GM21619 (cell line): ENCODE measurements at regions not wholly inside any gene's neighbourhood (a gene's known extent, or its start where the extent isn't known, plus 50 kb on each side); places are given as distances from the start of the nearest gene placed in this dataset.
"Not testable (repeated sequence)": the region's sequence is repeated elsewhere in the genome, so short reads cannot be mapped to it uniquely, and the experiment has no call there.

ENCODE experiments used
- ATAC-seq: cut with Tn5 transposase; IDR thresholded peaks from one replicate; pipeline ENCODE4 v1.9.1; 2021; ENCODE audit not compliant: unreplicated experiment

- no peak for ATAC-seq
Observed at GRCh38 chr2:117621326-117621725, 193.2 kb upstream of the DDX18 start.

GRCh38 chr2:117623175-117623574 lies 191.3 kb upstream of the DDX18 start:
- ATAC-seq: not testable (repeated sequence)

GRCh38 chr2:117631152-117631945 lies 183.1 kb upstream of the DDX18 start:
- no peak for ATAC-seq

- ATAC-seq: no peak
Observed at GRCh38 chr2:117635481-117635880, 179.0 kb upstream of the DDX18 start.

GRCh38 chr2:117639401-117639800 lies 175.1 kb upstream of the DDX18 start:
- ATAC-seq: no peak

GRCh38 chr2:117644403-117644802 lies 170.1 kb upstream of the DDX18 start:
- ATAC-seq: no peak

- ATAC-seq: no peak
Observed at GRCh38 chr2:117645458-117645857, 169.0 kb upstream of the DDX18 start.

- no peak for ATAC-seq
Observed at GRCh38 chr2:117646099-117646498, 168.4 kb upstream of the DDX18 start.

- no peak for ATAC-seq
Observed at GRCh38 chr2:117646872-117647271, 167.6 kb upstream of the DDX18 start.

- no peak for ATAC-seq
Observed at GRCh38 chr2:117656546-117656945, 157.9 kb upstream of the DDX18 start.

- ATAC-seq: no peak
Observed at GRCh38 chr2:117661619-117662018, 152.9 kb upstream of the DDX18 start.

- no peak for ATAC-seq
Observed at GRCh38 chr2:117674172-117674571, 140.3 kb upstream of the DDX18 start.

- ATAC-seq: no peak
Observed at GRCh38 chr2:117679952-117680351, 134.5 kb upstream of the DDX18 start.

GRCh38 chr2:117684919-117685318 lies 129.6 kb upstream of the DDX18 start:
- no peak for ATAC-seq

- ATAC-seq: peak; percentile 99
Observed at GRCh38 chr2:117686699-117687098, 127.8 kb upstream of the DDX18 start.

- no peak for ATAC-seq
Observed at GRCh38 chr2:117691595-117691994, 122.9 kb upstream of the DDX18 start.

GRCh38 chr2:117692001-117692763 lies 122.3 kb upstream of the DDX18 start:
- ATAC-seq: no peak

- ATAC-seq: no peak
Observed at GRCh38 chr2:117693154-117693553, 121.3 kb upstream of the DDX18 start.

- no peak for ATAC-seq
Observed at GRCh38 chr2:117693651-117694050, 120.8 kb upstream of the DDX18 start.

GRCh38 chr2:117698287-117698686 lies 116.2 kb upstream of the DDX18 start:
- no peak for ATAC-seq

GRCh38 chr2:117698819-117699218 lies 115.7 kb upstream of the DDX18 start:
- no peak for ATAC-seq

GRCh38 chr2:117700471-117700870 lies 114.0 kb upstream of the DDX18 start:
- ATAC-seq: no peak
